Immature natural killer cell (primary cell): ENCODE measurements at regions not wholly inside any gene's neighbourhood (a gene's known extent, or its start where the extent isn't known, plus 50 kb on each side); places are given as distances from the start of the nearest gene placed in this dataset.

Experiments
- DNase-seq, 3 donors: peaks; one replicate each; pipeline ENCODE4 v3.0.0; 2022; ENCODE audit warnings: mixed read lengths in 1 of 3
- H3K27ac Mint-ChIP-seq, 6 donors: one replicate each; pipeline ENCODE4 v1.8.0; 2020; ENCODE audit warnings: mixed read lengths in 6 of 6, mild to moderate bottlenecking in 5 of 6, inconsistent platforms in 4 of 6, moderate library complexity in 3 of 6
- H3K27me3 Mint-ChIP-seq, 3 donors: one replicate each; pipeline ENCODE4 v1.8.0; 2020 to 2021; ENCODE audit warnings: low read depth in 3 of 3, mild to moderate bottlenecking in 3 of 3, mixed read lengths in 3 of 3, moderate library complexity in 3 of 3, inconsistent platforms in 1 of 3
- H3K36me3 Mint-ChIP-seq, 3 donors: one replicate each; pipeline ENCODE4 v1.8.0; 2020; ENCODE audit warnings: mixed read lengths in 3 of 3, inconsistent platforms in 2 of 3, mild to moderate bottlenecking in 2 of 3
- H3K4me1 Mint-ChIP-seq, 2 donors: one replicate each; pipeline ENCODE4 v1.8.0; 2020; ENCODE audit warnings: inconsistent platforms in 2 of 2, mild to moderate bottlenecking in 2 of 2, mixed read lengths in 2 of 2, moderate library complexity in 1 of 2
- H3K4me3 Mint-ChIP-seq, 5 donors: one replicate each; pipeline ENCODE4 v1.8.0; 2020; ENCODE audit warnings: mild to moderate bottlenecking in 5 of 5, mixed read lengths in 5 of 5, inconsistent platforms in 3 of 5, moderate library complexity in 3 of 5
- H3K9me3 Mint-ChIP-seq, 6 donors: one replicate each; pipeline ENCODE4 v1.8.0; 2020; ENCODE audit warnings: mild to moderate bottlenecking in 6 of 6, mixed read lengths in 6 of 6, inconsistent platforms in 4 of 6, moderate library complexity in 3 of 6

- H3K27ac Mint-ChIP-seq, result no peak overlapping the region
- no peak overlapping the region for H3K4me3 Mint-ChIP-seq
- DNase-seq, result no peak
- H3K4me1 Mint-ChIP-seq, result no peaks in the 10 kb centered on the region
- peaks cover 4 to 23% (median 22%) of the 10 kb centered on the region in 3 donors for H3K36me3 Mint-ChIP-seq
- peaks cover 3 to 21% (median 10%) of the 10 kb centered on the region in 6 donors for H3K9me3 Mint-ChIP-seq
- peaks cover 1 to 27% (median 4%) of the 10 kb centered on the region in 3 donors for H3K27me3 Mint-ChIP-seq
These were observed 84.5 kb downstream of the NRN1 start for GRCh38 chr6:5922230-5922629.

- no peak overlapping the region for H3K4me3 Mint-ChIP-seq
- no peaks in the 10 kb centered on the region for H3K4me1 Mint-ChIP-seq
- H3K27ac Mint-ChIP-seq, result no peak overlapping the region
These were observed 97.0 kb downstream of the NRN1 start for GRCh38 chr6:5909721-5910120.

GRCh38 chr6:5906842-5907241, 99.9 kb downstream of the NRN1 start:
- no peak overlapping the region for H3K4me3 Mint-ChIP-seq
- no peaks in the 10 kb centered on the region for H3K9me3 Mint-ChIP-seq
- H3K36me3 Mint-ChIP-seq, result no peaks in the 10 kb centered on the region
- no peaks in the 10 kb centered on the region for H3K4me1 Mint-ChIP-seq
- H3K27me3 Mint-ChIP-seq, result peaks cover 0 to 3% (median 2%) of the 10 kb centered on the region in 3 donors
- no peak for DNase-seq
- H3K27ac Mint-ChIP-seq, result no peak overlapping the region

More at GRCh38 chr6:5909721-5910120, 97.0 kb downstream of the NRN1 start:
- peaks cover 0 to 4% (median 0%) of the 10 kb centered on the region in 3 donors for H3K36me3 Mint-ChIP-seq
- peaks cover 0 to 3% (median 0%) of the 10 kb centered on the region in 6 donors for H3K9me3 Mint-ChIP-seq
- DNase-seq, result no peak
- peaks cover 3 to 6% (median 6%) of the 10 kb centered on the region in 3 donors for H3K27me3 Mint-ChIP-seq

- no peaks in the 10 kb centered on the region for H3K36me3 Mint-ChIP-seq
- H3K27me3 Mint-ChIP-seq, result peaks cover 0 to 3% (median 2%) of the 10 kb centered on the region in 3 donors
- no peak for DNase-seq
- H3K9me3 Mint-ChIP-seq, result no peaks in the 10 kb centered on the region
- H3K27ac Mint-ChIP-seq, result no peak overlapping the region
- H3K4me1 Mint-ChIP-seq, result no peaks in the 10 kb centered on the region
- H3K4me3 Mint-ChIP-seq, result no peak overlapping the region
These were observed 100.4 kb downstream of the NRN1 start for GRCh38 chr6:5906340-5906670.

GRCh38 chr6:5905431-5906339, 101.0 kb downstream of the NRN1 start:
- Mint-ChIP-seq H3K36me3 (no peaks in the 10 kb centered on the region), H3K4me1 (no peaks in the 10 kb centered on the region), H3K4me3 (no peak overlapping the region), H3K27ac (no peak overlapping the region), H3K27me3 (peaks cover 0 to 3% (median 2%) of the 10 kb centered on the region in 3 donors), H3K9me3 (no peaks in the 10 kb centered on the region)
- DNase-seq, result no peak

- no peak for DNase-seq
- H3K27me3 Mint-ChIP-seq, result peaks cover 0 to 3% (median 0%) of the 10 kb centered on the region in 3 donors
- H3K4me1 Mint-ChIP-seq, result no peaks in the 10 kb centered on the region
- H3K27ac Mint-ChIP-seq, result no peak overlapping the region
- H3K36me3 Mint-ChIP-seq, result no peaks in the 10 kb centered on the region
- H3K4me3 Mint-ChIP-seq, result no peak overlapping the region
- H3K9me3 Mint-ChIP-seq, result no peaks in the 10 kb centered on the region
These were observed 102.2 kb downstream of the NRN1 start for GRCh38 chr6:5904532-5904931.

- Mint-ChIP-seq H3K4me1 (no peaks in the 10 kb centered on the region), H3K9me3 (no peaks in the 10 kb centered on the region), H3K36me3 (no peaks in the 10 kb centered on the region), H3K27ac (no peak overlapping the region), H3K4me3 (no peak overlapping the region), H3K27me3 (peaks cover 0 to 2% (median 0%) of the 10 kb centered on the region in 3 donors)
- no peak for DNase-seq
These were observed 107.3 kb downstream of the NRN1 start for GRCh38 chr6:5899216-5900045.

- Mint-ChIP-seq H3K27ac (no peak overlapping the region), H3K27me3 (peaks cover 0 to 2% (median 0%) of the 10 kb centered on the region in 3 donors), H3K9me3 (no peaks in the 10 kb centered on the region), H3K36me3 (no peaks in the 10 kb centered on the region), H3K4me1 (no peaks in the 10 kb centered on the region), H3K4me3 (no peak overlapping the region)
- no peak for DNase-seq
These were observed 108.2 kb downstream of the NRN1 start for GRCh38 chr6:5898563-5898962.

- no peaks in the 10 kb centered on the region for H3K4me1 Mint-ChIP-seq
- no peaks in the 10 kb centered on the region for H3K9me3 Mint-ChIP-seq
- no peak overlapping the region for H3K27ac Mint-ChIP-seq
- H3K4me3 Mint-ChIP-seq, result no peak overlapping the region
- H3K36me3 Mint-ChIP-seq, result no peaks in the 10 kb centered on the region
- H3K27me3 Mint-ChIP-seq, result peaks cover 0 to 6% (median 0%) of the 10 kb centered on the region in 3 donors
- DNase-seq, result no peak
These were observed 108.6 kb downstream of the NRN1 start for GRCh38 chr6:5898102-5898501.

- H3K4me1 Mint-ChIP-seq, result peaks cover 5 to 9% of the 10 kb centered on the region in 2 donors
- DNase-seq, result no peak
- H3K27me3 Mint-ChIP-seq, result peaks cover 0 to 8% (median 0%) of the 10 kb centered on the region in 3 donors
- no peak overlapping the region for H3K4me3 Mint-ChIP-seq
- H3K27ac Mint-ChIP-seq, result no peak overlapping the region
- no peaks in the 10 kb centered on the region for H3K9me3 Mint-ChIP-seq
- no peaks in the 10 kb centered on the region for H3K36me3 Mint-ChIP-seq
These were observed 110.1 kb downstream of the NRN1 start for GRCh38 chr6:5896476-5897200.

GRCh38 chr6:5894357-5894756, 112.4 kb downstream of the NRN1 start:
- H3K4me1 Mint-ChIP-seq, result peaks cover 5 to 9% of the 10 kb centered on the region in 2 donors
- H3K27me3 Mint-ChIP-seq, result peaks cover 0 to 8% (median 0%) of the 10 kb centered on the region in 3 donors
- H3K27ac Mint-ChIP-seq, result no peak overlapping the region
- H3K4me3 Mint-ChIP-seq, result no peak overlapping the region
- H3K9me3 Mint-ChIP-seq, result peaks cover 0 to 2% (median 0%) of the 10 kb centered on the region in 6 donors
- no peak for DNase-seq
- no peaks in the 10 kb centered on the region for H3K36me3 Mint-ChIP-seq

- H3K27ac Mint-ChIP-seq, result no peak overlapping the region
- H3K9me3 Mint-ChIP-seq, result peaks cover 0 to 2% (median 0%) of the 10 kb centered on the region in 6 donors
- H3K36me3 Mint-ChIP-seq, result no peaks in the 10 kb centered on the region
- peaks cover 5 to 9% of the 10 kb centered on the region in 2 donors for H3K4me1 Mint-ChIP-seq
- no peak for DNase-seq
- H3K4me3 Mint-ChIP-seq, result peak overlapping the region in 2 of 5 donors; percentile 15 to 40
- H3K27me3 Mint-ChIP-seq, result peaks cover 0 to 8% (median 0%) of the 10 kb centered on the region in 3 donors
These were observed 113.4 kb downstream of the NRN1 start for GRCh38 chr6:5893295-5893694.

GRCh38 chr6:5892669-5893068, 114.1 kb downstream of the NRN1 start:
- Mint-ChIP-seq H3K36me3 (no peaks in the 10 kb centered on the region), H3K4me3 (peak overlapping the region; percentile 18 to 95 (median 84)), H3K9me3 (peaks cover 0 to 2% (median 0%) of the 10 kb centered on the region in 6 donors), H3K4me1 (peaks cover 5 to 9% of the 10 kb centered on the region in 2 donors), H3K27ac (peak overlapping the region in 2 of 6 donors; percentile 78 to 93), H3K27me3 (peaks cover 0 to 8% (median 0%) of the 10 kb centered on the region in 3 donors)
- DNase-seq, result no peak
